ENCODE measurements at regions not wholly inside any gene's neighbourhood (a gene's known extent, or its start where the extent isn't known, plus 50 kb on each side); places are given as distances from the start of the nearest gene placed in this dataset.

GRCh38 chr4:24637173-24637572 lies 52.8 kb upstream of the DHX15 start:
- DNase-seq (ENCODE audit: low spot score), result no peak

GRCh38 chr4:24638396-24638875 lies 54.1 kb upstream of the DHX15 start:
- no peak for DNase-seq (ENCODE audit: low spot score)

- DNase-seq (ENCODE audit: low spot score), result no peak
These were observed 55.4 kb upstream of the DHX15 start for GRCh38 chr4:24639714-24640113.

- no peak for DNase-seq (ENCODE audit: low spot score)
These were observed 56.0 kb upstream of the DHX15 start for GRCh38 chr4:24640366-24640765.

- DNase-seq (ENCODE audit: low spot score), result peak; percentile 38
These were observed 58.7 kb upstream of the DHX15 start for GRCh38 chr4:24642981-24643547.

GRCh38 chr4:24643774-24644520 lies 59.6 kb upstream of the DHX15 start:
- no peak for DNase-seq (ENCODE audit: low spot score)

- no peak for DNase-seq (ENCODE audit: low spot score)
These were observed 60.8 kb upstream of the DHX15 start for GRCh38 chr4:24644983-24645764.

GRCh38 chr4:24645765-24646550 lies 61.6 kb upstream of the DHX15 start:
- no peak for DNase-seq (ENCODE audit: low spot score)

- DNase-seq (ENCODE audit: low spot score), result no peak
These were observed 62.6 kb upstream of the DHX15 start for GRCh38 chr4:24646798-24647460.

- no peak for DNase-seq (ENCODE audit: low spot score)
These were observed 66.7 kb upstream of the DHX15 start for GRCh38 chr4:24650849-24651640.

GRCh38 chr4:24655326-24655725 lies 71.0 kb upstream of the DHX15 start:
- no peak for DNase-seq (ENCODE audit: low spot score)

- peak; percentile 34 for DNase-seq (ENCODE audit: low spot score)
These were observed 71.6 kb upstream of the DHX15 start for GRCh38 chr4:24655971-24656370.

GRCh38 chr4:24656906-24657305 lies 72.6 kb upstream of the DHX15 start:
- DNase-seq (ENCODE audit: low spot score), result no peak

- DNase-seq (ENCODE audit: low spot score), result peak; percentile 75
These were observed 73.6 kb upstream of the DHX15 start for GRCh38 chr4:24657768-24658617.

- DNase-seq (ENCODE audit: low spot score), result no peak
These were observed 75.0 kb upstream of the DHX15 start for GRCh38 chr4:24659241-24659961.

GRCh38 chr4:24662056-24662455 lies 77.7 kb upstream of the DHX15 start:
- DNase-seq (ENCODE audit: low spot score), result no peak

GRCh38 chr4:24662542-24662941 lies 78.2 kb upstream of the DHX15 start:
- no peak for DNase-seq (ENCODE audit: low spot score)

GRCh38 chr4:24664956-24665355 lies 80.6 kb upstream of the DHX15 start:
- peak; percentile 61 for DNase-seq (ENCODE audit: low spot score)

GRCh38 chr4:24666316-24666715 lies 82.0 kb upstream of the DHX15 start:
- no peak for DNase-seq (ENCODE audit: low spot score)

Measured in AG20443 (cell line).